Endothelial cell of umbilical vein (primary cell): ENCODE measurements at regions not wholly inside any gene's neighbourhood (a gene's known extent, or its start where the extent isn't known, plus 50 kb on each side); places are given as distances from the start of the nearest gene placed in this dataset.

Experiments used
- CTCF ChIP-seq, 2 donors: IDR thresholded peaks; 1 replicate in 1 of 2; 2 replicates in 1 of 2; pipeline ENCODE4 v1.5.1; 2011; ENCODE audit warnings: low read length in 2 of 2, mild to moderate bottlenecking in 2 of 2, moderate library complexity in 2 of 2, control low read depth in 1 of 2, inconsistent platforms in 1 of 2, low read depth in 1 of 2; ENCODE audit not compliant: insufficient read depth in 1 of 2; ENCODE audit errors: extremely low read depth in 1 of 2
- EZH2 ChIP-seq: IDR thresholded peaks from 2 replicates; pipeline ENCODE4 v1.6.1; 2012; ENCODE audit warnings: borderline replicate concordance, low read depth, mild to moderate bottlenecking, moderate library complexity, low read length, inconsistent platforms; ENCODE audit not compliant: severe bottlenecking
- GATA2 ChIP-seq: IDR thresholded peaks from 2 replicates; pipeline ENCODE4 v1.7.0; 2011; ENCODE audit warnings: low read depth, mild to moderate bottlenecking, moderate library complexity, mixed read lengths, low read length; ENCODE audit not compliant: insufficient read length, insufficient read depth
- POLR2A ChIP-seq: IDR thresholded peaks from 2 replicates; pipeline ENCODE4 v1.6.1; 2012; ENCODE audit warnings: low read depth, mild to moderate bottlenecking, control low read depth, low read length
- POLR2AphosphoS5 ChIP-seq: IDR thresholded peaks from 2 replicates; pipeline ENCODE4 v1.6.1; 2012; ENCODE audit warnings: low read depth, mild to moderate bottlenecking, control low read depth, low read length, moderate library complexity; ENCODE audit not compliant: insufficient read depth

GRCh38 chr1:204738506-204738905 is 53.0 kb upstream of the LRRN2 start:
- no peak for TF ChIP-seq CTCF (IDR thresholded peaks at IDR 0.05; ENCODE audit: extremely low read depth in 1 of 2, insufficient read depth in 1 of 2, low read depth in 1 of 2, low read length in 2 of 2)
- TF ChIP-seq POLR2A, result no peak
- TF ChIP-seq EZH2, result no peak
- TF ChIP-seq POLR2AphosphoS5, result no peak
- TF ChIP-seq GATA2, result no peak
